ENCODE measurements at regions not wholly inside any gene's neighbourhood (a gene's known extent, or its start where the extent isn't known, plus 50 kb on each side); places are given as distances from the start of the nearest gene placed in this dataset.
"Not testable (repeated sequence)": the region's sequence is repeated elsewhere in the genome, so short reads cannot be mapped to it uniquely, and the experiment has no call there.

GRCh38 chr6:167400482-167401138 lies 75.7 kb downstream of the TTLL2 start:
- no peak for DNase-seq
- WGBS (ENCODE audit: insufficient coverage): 91% methylated on average over 15 of the region's 18 CpGs
- H3K4me1 ChIP-seq (ENCODE audit: control insufficient read depth, insufficient read depth, low read length): no peaks in the 10 kb centered on the region
- H3K9me3 ChIP-seq (replicated peaks; ENCODE audit: control insufficient read depth, low read depth, low read length): no peaks in the 10 kb centered on the region
- peaks cover 21% of the 10 kb centered on the region for H3K27me3 ChIP-seq (ENCODE audit: control insufficient read depth, insufficient read depth, low read length)
- no peak overlapping the region for H3K27ac ChIP-seq (ENCODE audit: low read length)
- no peaks in the 10 kb centered on the region for H3K36me3 ChIP-seq (ENCODE audit: control insufficient read depth, insufficient read depth, low read length)
- no peak overlapping the region for H3K4me3 ChIP-seq (ENCODE audit: low read length)

GRCh38 chr6:167401525-167402194 lies 76.8 kb downstream of the TTLL2 start:
- no peak overlapping the region for H3K4me3 ChIP-seq (ENCODE audit: low read length)
- no peak overlapping the region for H3K27ac ChIP-seq (ENCODE audit: low read length)
- no peaks in the 10 kb centered on the region for H3K4me1 ChIP-seq (ENCODE audit: control insufficient read depth, insufficient read depth, low read length)
- no peaks in the 10 kb centered on the region for H3K36me3 ChIP-seq (ENCODE audit: control insufficient read depth, insufficient read depth, low read length)
- 33% methylated on average over 20 of the region's 20 CpGs for WGBS (ENCODE audit: insufficient coverage)
- H3K27me3 ChIP-seq (ENCODE audit: control insufficient read depth, insufficient read depth, low read length): peaks cover 23% of the 10 kb centered on the region
- H3K9me3 ChIP-seq (replicated peaks; ENCODE audit: control insufficient read depth, low read depth, low read length): no peaks in the 10 kb centered on the region
- DNase-seq: no peak

DNA sequence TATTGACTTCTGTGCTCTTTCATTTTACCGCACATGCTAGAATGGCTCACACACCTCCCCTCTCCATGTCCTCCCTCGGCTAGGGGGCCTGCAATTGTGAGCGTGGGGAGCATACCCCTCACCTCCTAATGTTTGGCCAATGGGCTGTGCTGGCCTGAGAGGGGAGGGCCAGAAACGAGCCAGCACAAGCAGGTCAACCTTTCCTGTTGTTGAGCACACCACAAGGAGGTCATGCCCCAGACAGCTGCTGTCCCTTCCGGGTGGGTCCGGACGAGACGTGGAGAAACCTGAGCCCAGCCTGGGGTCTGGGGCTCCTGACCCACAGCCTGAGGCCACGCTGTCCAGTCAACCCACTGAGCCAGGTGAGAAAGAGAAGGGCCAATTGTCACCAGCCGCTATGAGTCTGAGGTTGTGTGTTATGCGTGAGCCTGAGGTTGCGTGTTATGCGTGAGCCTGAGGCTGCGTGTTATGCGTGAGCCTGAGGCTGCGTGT lies 77.4 kb downstream of the TTLL2 start:
- Histone ChIP-seq H3K4me1 (ENCODE audit: control insufficient read depth, insufficient read depth, low read length) (no peaks in the 10 kb centered on the region), H3K27me3 (ENCODE audit: control insufficient read depth, insufficient read depth, low read length) (peaks cover 23% of the 10 kb centered on the region), H3K36me3 (ENCODE audit: control insufficient read depth, insufficient read depth, low read length) (no peaks in the 10 kb centered on the region), H3K4me3 (ENCODE audit: low read length) (no peak overlapping the region), H3K27ac (ENCODE audit: low read length) (no peak overlapping the region), H3K9me3 (replicated peaks; ENCODE audit: control insufficient read depth, low read depth, low read length) (no peaks in the 10 kb centered on the region)
- WGBS (ENCODE audit: insufficient coverage): 32% methylated on average over 7 of the region's 16 CpGs
- no peak for DNase-seq

- WGBS (ENCODE audit: insufficient coverage): 42% methylated on average over 3 of the region's 4 CpGs
- Histone ChIP-seq H3K27ac (ENCODE audit: low read length) (no peak overlapping the region), H3K36me3 (ENCODE audit: control insufficient read depth, insufficient read depth, low read length) (no peaks in the 10 kb centered on the region), H3K4me3 (ENCODE audit: low read length) (no peak overlapping the region), H3K4me1 (ENCODE audit: control insufficient read depth, insufficient read depth, low read length) (no peaks in the 10 kb centered on the region), H3K9me3 (replicated peaks; ENCODE audit: control insufficient read depth, low read depth, low read length) (no peaks in the 10 kb centered on the region), H3K27me3 (ENCODE audit: control insufficient read depth, insufficient read depth, low read length) (peaks cover 23% of the 10 kb centered on the region)
- no peak for DNase-seq
Observed at GRCh38 chr6:167403427-167403826, 78.5 kb downstream of the TTLL2 start.

DNA sequence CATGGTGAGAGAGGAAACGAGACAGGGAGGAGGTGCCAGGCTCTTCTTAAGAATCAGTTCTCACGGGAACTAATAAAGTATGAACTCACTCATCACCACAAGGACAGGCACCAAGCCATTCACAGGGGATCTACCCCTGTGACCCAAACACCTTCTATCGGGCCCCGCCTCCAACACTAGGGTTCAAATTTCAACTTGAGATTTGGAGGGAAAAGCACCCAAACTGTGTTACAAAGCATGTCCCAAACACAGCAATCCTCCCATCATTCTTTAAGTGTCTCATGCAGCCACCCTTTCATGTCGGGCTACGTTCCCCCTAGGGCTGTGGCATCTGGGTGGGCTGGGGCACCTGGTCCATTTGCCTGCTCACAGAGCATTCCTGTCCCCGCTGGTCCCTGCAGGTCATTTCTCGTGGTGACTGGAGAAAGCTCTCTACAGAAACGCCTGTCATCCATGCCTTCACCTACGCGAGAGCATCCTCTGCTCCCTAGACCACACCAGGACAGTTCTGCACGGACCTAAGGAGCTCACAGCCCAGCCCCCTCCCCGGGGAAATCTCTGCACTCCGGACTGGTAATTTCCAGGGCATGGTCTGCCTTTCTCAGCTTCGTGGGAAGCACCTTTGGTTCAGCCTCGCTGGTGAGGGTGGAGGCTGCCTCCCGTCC lies 79.6 kb downstream of the TTLL2 start:
- WGBS (ENCODE audit: insufficient coverage): 86% methylated on average over 12 of the region's 17 CpGs
- Histone ChIP-seq H3K27ac (ENCODE audit: low read length) (no peak overlapping the region), H3K9me3 (replicated peaks; ENCODE audit: control insufficient read depth, low read depth, low read length) (no peaks in the 10 kb centered on the region), H3K27me3 (ENCODE audit: control insufficient read depth, insufficient read depth, low read length) (peaks cover 23% of the 10 kb centered on the region), H3K4me1 (ENCODE audit: control insufficient read depth, insufficient read depth, low read length) (no peaks in the 10 kb centered on the region), H3K4me3 (ENCODE audit: low read length) (no peak overlapping the region), H3K36me3 (ENCODE audit: control insufficient read depth, insufficient read depth, low read length) (no peaks in the 10 kb centered on the region)
- DNase-seq: no peak

DNA sequence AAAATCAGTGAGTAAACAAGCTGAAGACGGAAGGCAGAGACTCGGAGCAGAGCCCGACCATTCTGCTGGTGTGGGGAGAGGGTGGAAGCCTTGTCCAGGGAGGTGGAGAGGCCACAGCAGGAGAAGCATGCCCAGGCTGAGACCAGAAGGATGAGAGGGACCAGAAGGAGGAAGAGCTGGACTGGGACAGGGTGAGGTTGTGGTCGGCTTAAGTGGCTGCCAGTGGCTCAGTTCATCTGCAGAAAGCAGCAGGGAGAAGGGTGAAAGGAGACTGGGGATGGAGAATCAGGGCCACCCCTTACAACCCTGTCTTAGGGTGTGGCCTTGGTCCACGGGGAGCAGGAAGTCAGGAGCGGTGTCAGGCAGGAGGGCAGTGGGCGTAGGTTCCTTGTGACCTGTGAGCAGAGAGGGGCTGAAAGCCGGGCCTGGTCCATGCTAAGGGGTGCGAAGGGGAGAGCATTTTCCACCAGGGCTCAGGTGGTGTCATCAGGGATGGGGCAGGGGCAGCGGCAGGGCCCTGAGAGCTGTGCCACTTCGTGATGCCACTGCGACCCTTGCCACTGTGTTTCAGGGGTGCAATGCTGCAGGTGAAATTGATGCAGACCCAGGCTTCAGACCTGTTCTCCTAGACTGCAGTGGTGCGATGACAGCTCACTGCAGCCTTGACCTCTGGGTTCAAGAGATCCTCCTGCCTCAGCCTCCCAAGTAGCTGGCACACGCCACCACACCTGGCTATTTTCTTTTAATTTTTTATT lies 81.1 kb downstream of the TTLL2 start:
- Histone ChIP-seq H3K36me3 (ENCODE audit: control insufficient read depth, insufficient read depth, low read length) (no peaks in the 10 kb centered on the region), H3K4me1 (ENCODE audit: control insufficient read depth, insufficient read depth, low read length) (no peaks in the 10 kb centered on the region), H3K9me3 (replicated peaks; ENCODE audit: control insufficient read depth, low read depth, low read length) (no peaks in the 10 kb centered on the region), H3K27ac (ENCODE audit: low read length) (no peak overlapping the region), H3K4me3 (ENCODE audit: low read length) (no peak overlapping the region), H3K27me3 (ENCODE audit: control insufficient read depth, insufficient read depth, low read length) (peaks cover 23% of the 10 kb centered on the region)
- DNase-seq: no peak
- WGBS (ENCODE audit: insufficient coverage): 80% methylated on average over 12 of the region's 14 CpGs

- H3K9me3 ChIP-seq (replicated peaks; ENCODE audit: control insufficient read depth, low read depth, low read length); DNase-seq; H3K4me3 ChIP-seq (ENCODE audit: low read length); H3K4me1 ChIP-seq (ENCODE audit: control insufficient read depth, insufficient read depth, low read length); H3K27ac ChIP-seq (ENCODE audit: low read length); H3K36me3 ChIP-seq (ENCODE audit: control insufficient read depth, insufficient read depth, low read length): not testable (repeated sequence)
- H3K27me3 ChIP-seq (ENCODE audit: control insufficient read depth, insufficient read depth, low read length): peaks cover 20% of the 10 kb centered on the region
- 93% methylated on average over 5 of the region's 16 CpGs for WGBS (ENCODE audit: insufficient coverage)
Observed at GRCh38 chr6:167406533-167407238, 81.8 kb downstream of the TTLL2 start.

DNA sequence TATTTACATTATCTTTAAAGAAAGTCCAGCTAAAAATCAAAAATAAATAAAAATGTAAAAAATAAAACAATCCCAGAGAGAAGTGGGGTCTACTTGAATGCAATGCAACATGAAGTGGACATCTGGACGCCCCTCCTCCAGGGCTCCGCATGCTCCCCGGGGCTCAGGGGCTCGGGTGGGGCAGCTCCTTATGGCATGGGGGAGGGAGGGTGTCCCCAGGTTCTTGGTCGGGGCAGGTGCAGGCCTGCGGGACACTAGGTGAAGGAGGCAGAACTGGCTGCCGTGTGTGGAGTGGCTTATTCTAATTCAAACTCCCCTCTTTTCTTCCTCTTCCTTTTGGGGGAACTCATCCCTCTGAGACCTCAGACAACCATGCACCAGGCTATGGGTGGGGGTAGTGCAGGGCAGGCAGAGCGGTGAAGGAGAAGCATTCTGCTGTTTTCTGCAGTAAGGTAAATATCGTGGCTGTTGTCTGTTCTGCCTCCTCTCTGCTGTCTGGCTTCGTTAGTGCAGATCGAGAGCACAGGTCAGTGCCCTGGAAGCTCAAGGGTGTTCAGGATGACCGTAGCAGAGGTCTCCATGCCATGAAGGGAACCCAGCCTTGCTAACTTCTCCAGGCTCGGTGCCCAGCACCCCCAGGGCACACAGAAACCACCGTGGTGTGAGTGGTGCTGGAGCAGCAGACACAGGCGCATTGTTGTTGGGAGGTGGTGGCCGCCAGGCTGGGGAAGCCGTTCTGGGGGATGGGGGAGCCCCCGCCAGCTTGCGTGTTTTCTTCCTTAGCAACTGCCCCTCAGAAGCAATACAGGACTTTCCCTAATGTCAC lies 82.6 kb downstream of the TTLL2 start:
- no peaks in the 10 kb centered on the region for H3K4me1 ChIP-seq (ENCODE audit: control insufficient read depth, insufficient read depth, low read length)
- no peaks in the 10 kb centered on the region for H3K9me3 ChIP-seq (replicated peaks; ENCODE audit: control insufficient read depth, low read depth, low read length)
- WGBS (ENCODE audit: insufficient coverage): 71% methylated on average over 13 of the region's 19 CpGs
- H3K27ac ChIP-seq (ENCODE audit: low read length): no peak overlapping the region
- H3K36me3 ChIP-seq (ENCODE audit: control insufficient read depth, insufficient read depth, low read length): no peaks in the 10 kb centered on the region
- no peak for DNase-seq
- H3K27me3 ChIP-seq (ENCODE audit: control insufficient read depth, insufficient read depth, low read length): peaks cover 14% of the 10 kb centered on the region
- no peak overlapping the region for H3K4me3 ChIP-seq (ENCODE audit: low read length)

- Histone ChIP-seq H3K36me3 (ENCODE audit: control insufficient read depth, insufficient read depth, low read length) (no peaks in the 10 kb centered on the region), H3K9me3 (replicated peaks; ENCODE audit: control insufficient read depth, low read depth, low read length) (no peaks in the 10 kb centered on the region), H3K27ac (ENCODE audit: low read length) (no peak overlapping the region), H3K4me1 (ENCODE audit: control insufficient read depth, insufficient read depth, low read length) (no peaks in the 10 kb centered on the region), H3K27me3 (ENCODE audit: control insufficient read depth, insufficient read depth, low read length) (peaks cover 14% of the 10 kb centered on the region), H3K4me3 (ENCODE audit: low read length) (no peak overlapping the region)
- no peak for DNase-seq
- WGBS (ENCODE audit: insufficient coverage): 81% methylated on average over 17 of the region's 21 CpGs
Observed at GRCh38 chr6:167408235-167408869, 83.5 kb downstream of the TTLL2 start.
